Stimulated activated CD4-positive, alpha-beta T cell treated with anti-CD3 and anti-CD28 coated beads, Interleukin-15, amount 100 ng/mL, for 24 hours (primary cell): ENCODE measurements at regions not wholly inside any gene's neighbourhood (a gene's known extent, or its start where the extent isn't known, plus 50 kb on each side); places are given as distances from the start of the nearest gene placed in this dataset.
"Not testable (repeated sequence)": the region's sequence is repeated elsewhere in the genome, so short reads cannot be mapped to it uniquely, and the experiment has no call there.

Experiments used
- DNase-seq: peaks from one replicate; pipeline ENCODE4 v3.0.0-alpha.2; 2020

- DNase-seq: no peak
Measured at GRCh38 chr12:30201301-30202160, 417.8 kb upstream of the TMTC1 start.

DNA sequence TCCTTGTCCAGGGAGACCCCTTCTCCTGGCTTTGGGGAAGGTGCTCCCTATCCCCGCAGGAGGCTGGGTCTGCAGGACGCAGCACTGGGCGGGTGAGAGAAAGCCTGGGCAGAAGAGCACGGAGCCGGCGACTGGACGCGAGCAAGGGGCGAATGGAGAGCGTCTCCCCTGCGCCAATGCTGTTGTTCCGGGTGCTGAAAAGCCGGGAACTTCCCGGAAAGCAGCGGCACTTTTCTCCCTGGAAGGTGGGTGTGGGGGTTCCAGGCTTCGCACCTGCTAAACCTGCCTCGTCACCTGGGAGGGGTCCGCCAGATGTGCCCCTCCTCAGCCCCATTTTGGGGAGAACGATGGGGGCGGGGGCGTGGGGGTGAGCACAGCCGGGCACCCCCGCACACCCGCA, 417.1 kb upstream of the TMTC1 start:
- no peak for DNase-seq

DNA sequence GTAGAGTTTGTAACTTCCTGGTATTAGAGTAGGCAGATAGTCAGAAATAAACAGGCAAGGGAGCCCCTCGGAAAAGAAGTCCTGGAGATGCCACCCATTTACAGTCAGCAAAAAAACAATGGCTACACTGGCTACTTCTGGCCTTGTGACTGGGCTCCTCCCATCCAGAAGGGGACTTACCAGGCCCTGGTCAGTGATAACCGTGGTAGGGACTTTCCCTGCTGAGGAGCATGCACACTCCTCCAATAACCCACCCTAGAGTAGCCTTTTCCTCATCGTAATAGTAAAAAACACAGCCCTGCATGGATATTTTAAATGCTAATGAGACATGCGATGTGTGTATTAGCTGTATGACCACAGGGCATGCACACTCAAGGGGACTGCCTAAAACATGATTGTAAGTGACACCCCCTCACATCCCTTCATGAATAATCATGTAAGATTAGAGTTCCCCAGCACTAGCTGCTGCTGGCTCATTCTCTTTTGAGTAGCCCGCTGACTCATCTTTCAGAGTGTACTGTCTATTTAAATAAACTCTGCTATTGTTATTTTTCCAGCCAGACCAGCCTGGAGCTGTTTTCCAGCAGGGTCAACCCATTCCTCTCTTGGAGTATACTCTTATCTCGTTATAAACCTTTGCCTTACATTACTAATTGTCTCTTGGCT, 413.8 kb upstream of the TMTC1 start:
- DNase-seq: no peak

GRCh38 chr12:30191696-30192455, 408.1 kb upstream of the TMTC1 start:
- no peak for DNase-seq

DNA sequence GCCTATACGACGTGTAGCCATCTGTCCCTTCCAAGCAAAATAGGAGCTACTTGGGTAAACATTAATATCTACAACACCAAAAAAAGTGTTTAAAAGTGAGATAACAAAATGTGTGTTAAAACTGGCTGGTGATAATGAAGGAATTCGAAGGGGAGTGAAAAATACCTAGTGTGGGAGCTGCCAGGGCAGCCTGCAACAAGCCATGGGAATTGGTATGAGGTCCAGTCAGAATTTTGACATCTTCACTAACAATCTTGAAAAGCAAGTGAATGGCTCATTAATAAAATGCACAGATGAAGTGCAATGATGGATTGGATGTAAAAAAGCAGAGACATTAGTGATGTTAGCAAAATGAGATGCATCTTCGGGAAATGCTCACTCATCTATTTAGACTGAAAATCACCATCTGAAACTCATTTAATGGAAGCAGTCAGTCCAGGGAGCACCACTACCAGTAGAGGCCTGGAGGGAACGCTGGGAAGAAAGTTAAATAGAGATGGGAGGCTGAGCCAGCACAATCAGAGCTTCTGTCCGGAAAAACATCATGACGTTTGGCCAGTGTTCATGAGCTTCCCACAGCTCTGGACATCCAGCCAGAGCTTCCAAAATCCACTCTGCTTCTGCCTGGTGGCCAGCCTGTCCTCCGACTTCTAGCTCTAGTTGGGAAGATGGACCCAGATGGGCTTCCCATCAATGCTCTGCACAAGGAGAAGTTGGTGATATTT, 405.0 kb upstream of the TMTC1 start:
- DNase-seq: no peak

- DNase-seq: no peak
Measured at GRCh38 chr12:30187426-30187825, 403.7 kb upstream of the TMTC1 start.

DNA sequence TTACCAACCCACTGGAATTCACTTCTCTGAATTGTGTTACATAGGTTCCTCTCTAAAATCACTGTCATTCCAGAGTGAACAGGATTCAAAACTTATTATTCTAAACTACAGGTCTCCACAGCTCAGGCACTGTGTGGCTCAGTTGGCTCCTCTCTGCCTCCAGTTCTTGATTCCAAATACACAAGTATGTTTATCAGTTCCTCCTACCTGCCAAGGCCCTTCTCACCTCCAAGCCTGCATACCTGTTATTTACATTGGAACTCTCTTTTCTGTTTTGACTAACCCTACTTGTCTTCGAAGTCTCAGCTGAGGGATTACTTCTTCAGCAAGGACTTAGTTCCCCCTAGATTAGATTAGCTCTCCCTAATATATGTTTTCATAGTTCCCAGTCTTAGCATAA, 397.6 kb upstream of the TMTC1 start:
- DNase-seq: no peak

DNA sequence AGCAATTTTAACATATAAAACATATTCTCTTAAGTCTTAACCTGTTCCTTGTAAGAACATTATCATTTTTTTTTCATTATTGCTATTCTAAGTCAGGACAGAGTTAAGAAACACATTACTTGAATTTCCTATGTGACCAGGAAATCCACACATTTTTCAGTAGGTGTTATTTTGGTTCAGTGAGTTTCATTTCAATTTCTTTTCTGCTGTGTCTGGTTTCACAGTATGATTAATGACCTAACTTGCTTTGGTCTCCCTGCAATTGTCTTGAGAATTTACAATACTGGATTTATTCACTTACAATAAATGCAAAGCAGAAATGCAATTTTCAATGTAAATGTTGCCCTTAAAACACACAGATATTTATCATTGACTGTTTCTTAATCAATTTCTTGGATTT, 396.9 kb upstream of the TMTC1 start:
- no peak for DNase-seq

DNA sequence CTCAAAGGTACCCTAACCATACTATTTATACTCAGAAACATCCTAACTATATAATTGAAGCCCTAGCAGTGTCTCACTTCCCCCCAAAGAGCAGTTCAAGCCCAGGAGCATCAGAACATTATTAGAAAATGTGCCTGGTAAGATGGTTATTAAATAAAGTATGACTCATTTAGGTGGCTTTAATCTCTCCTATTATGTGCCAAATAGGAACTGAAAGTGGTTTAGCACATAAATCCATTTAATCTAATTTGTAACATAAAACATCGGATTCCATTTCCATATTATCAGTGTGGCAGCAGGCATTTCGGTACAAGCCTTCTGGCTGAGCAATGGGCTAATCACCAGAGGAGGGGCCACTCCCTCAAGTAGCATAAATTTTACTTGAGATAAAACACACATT, 395.2 kb upstream of the TMTC1 start:
- no peak for DNase-seq

GRCh38 chr12:30169839-30170591, 386.3 kb upstream of the TMTC1 start:
- DNase-seq: no peak

DNA sequence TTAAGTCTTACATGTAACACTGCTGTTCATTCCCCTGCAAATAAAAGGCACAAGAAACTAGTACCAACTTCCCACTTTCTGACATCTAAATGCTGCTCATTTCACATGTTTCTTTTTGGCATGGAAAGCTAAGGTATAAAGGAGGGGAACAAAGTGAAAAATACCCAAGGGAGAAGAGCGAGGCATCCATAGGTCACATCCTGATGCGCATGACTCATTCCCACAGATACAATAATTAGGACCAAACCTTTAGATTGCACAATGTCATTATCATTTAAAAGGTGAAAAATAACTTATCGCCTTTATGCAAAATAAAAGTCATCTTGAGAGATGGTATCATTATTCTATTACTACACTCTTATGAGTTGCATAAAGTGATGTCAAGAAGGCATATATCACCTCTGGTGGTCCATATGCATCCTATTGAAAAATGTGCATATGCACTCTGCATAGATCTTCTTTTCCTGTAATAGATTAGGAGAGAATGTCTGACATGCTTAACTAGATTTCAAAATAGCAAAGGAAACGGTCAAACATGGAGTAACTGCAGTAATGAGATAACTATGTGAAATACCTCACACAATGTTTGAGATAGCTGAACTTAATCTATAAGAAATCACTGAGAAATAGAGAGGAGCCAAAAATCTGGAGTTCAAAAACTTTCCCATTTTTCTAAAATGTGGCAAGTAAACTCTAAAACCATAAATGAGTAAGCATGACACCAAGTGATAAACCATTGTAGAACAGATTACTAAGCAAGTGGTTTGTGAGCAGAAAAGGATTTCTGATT, 382.5 kb upstream of the TMTC1 start:
- no peak for DNase-seq

DNA sequence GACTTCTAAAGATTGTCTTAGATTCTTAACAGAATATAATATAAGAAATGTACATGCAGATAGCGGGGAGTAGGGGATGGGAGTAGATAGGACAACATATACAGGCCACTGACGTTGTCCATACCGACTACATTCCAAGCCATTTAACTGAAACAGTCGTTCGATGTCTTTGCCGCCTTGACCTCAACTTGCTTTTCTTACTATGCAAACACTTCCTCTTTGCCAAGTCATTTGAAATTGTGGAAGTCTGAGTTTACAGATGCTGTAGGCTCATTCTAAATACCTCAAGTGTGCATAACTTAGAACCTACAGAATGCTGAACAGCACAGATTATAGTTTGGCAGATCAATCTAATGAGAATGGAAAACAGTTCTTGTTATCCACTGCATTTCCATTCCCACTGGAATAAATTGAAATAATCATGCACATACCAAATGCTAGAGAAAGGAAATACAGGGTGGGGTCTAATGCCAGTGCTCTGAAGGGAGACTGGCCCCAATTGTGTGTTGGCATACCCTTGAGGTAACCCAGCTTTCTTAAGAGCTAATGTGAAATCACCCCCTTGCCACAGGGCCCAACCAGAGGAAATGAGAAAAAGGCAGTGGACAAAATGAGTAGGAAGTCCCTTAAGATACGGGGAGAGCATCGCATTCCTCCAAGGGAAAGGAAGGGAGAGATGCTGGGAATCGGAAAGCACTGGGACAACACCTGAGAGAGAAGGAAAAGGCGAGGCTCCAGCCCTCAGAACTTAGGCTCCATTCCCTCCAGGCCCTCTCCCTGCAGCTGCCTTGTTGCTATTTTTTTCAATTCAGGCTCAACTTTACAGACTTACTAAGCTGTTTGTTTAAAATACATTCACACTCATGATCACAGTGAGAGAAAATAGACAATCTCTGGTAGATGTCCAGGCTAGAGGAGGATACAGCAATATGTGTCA, 380.9 kb upstream of the TMTC1 start:
- no peak for DNase-seq

DNA sequence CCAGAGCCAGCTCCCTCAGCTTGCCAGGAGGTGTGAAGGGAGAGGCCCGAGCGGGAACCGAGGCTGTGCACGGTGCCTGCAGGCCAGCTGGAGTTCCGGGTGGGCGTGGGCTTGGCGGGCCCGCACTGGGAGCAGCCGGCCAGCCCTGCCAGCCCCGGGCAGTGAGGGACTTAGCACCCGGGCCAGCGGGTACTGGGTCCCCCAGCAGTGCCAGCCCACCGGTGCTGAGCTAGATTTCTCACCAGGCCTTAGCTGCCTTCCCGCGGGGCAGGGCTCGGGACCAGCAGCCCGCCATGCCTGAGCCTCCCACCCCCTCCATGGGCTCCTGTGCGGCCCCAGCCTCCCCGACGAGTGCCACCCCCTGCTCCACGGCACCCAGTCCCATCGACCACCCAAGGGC, 373.1 kb upstream of the TMTC1 start:
- DNase-seq: not testable (repeated sequence)

DNA sequence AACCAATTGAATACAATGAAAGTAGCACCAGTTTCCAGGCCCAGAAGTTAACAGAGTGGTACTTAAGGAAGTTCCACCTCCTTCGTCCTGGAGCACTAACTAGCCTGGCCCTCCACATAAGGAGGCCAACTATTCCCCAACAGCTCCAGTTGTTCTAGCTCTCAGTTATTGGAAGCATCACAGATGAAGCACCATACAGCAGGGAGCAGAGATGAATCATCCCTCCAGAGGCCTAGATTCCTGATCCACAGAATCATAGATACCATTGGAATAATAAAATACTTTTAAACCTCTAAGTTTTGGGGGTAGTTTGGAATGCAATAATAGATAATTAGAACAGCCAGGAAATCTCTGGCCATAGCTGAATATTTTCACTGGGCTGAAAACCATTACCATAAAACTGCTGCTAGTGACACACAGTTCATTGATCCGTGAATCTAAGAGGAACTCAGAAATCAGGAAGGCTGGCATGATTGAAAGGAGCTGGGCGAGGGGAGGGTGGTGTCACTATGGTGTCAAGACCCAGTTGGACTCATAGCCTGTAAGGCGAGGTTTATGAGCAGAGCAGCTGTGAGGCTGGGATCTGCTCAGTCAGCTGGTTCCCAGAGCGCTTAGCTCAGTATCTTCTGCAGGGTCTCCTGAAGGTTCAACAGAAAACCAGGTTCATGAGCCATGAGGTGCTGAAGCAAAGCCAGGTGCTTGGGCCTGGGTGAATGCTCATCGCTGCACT, 371.4 kb upstream of the TMTC1 start:
- DNase-seq: no peak

DNA sequence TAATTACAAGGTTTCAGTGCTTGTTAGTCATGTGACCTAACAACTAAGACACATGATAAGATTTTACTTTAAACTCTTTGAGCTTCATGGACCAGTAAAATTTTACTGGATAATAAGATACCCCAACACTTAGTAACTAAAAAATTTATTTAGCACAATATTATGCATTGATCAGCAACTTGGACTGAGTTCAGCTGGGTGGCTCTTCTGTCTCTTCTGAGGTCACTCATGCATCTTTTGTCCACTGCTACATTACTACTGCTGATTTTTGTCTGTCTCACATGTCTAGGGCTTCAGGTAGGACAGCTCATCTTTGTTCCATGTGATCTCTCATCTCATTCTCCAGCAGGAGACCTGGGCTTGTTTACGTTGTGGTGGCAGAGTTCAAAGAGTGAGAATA, 370.2 kb upstream of the TMTC1 start:
- no peak for DNase-seq

GRCh38 chr12:30152705-30153104, 369.0 kb upstream of the TMTC1 start:
- no peak for DNase-seq

GRCh38 chr12:30151831-30152230, 368.1 kb upstream of the TMTC1 start:
- DNase-seq: no peak

DNA sequence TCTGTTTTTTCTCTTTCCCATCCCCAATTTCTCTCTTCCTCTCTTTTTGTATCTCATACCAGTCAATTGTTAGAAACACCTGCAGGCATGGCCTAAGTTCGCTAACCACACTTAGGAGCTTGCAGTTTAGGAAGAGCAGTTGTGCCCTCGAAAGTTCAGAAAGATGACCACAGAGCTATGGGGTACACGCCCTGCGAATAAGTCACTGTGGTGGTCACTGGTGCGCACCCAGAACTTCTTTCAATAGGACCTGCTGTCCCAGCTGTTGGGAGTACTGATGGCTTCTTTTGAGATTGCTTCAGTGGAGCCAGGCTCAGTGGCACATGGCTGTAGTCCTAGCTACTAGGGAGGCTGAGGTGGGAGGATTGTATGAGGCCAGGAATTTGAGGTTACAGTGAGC, 362.8 kb upstream of the TMTC1 start:
- no peak for DNase-seq

GRCh38 chr12:30145684-30146032, 361.9 kb upstream of the TMTC1 start:
- DNase-seq: no peak
